GM18519 (cell line): ENCODE measurements at regions not wholly inside any gene's neighbourhood (a gene's known extent, or its start where the extent isn't known, plus 50 kb on each side); places are given as distances from the start of the nearest gene placed in this dataset.

Experiments
- ATAC-seq: cut with Tn5 transposase; IDR thresholded peaks from one replicate; pipeline ENCODE4 v1.9.1; 2021; ENCODE audit warnings: mild to moderate bottlenecking, moderate library complexity; ENCODE audit not compliant: unreplicated experiment, low FRiP score

DNA sequence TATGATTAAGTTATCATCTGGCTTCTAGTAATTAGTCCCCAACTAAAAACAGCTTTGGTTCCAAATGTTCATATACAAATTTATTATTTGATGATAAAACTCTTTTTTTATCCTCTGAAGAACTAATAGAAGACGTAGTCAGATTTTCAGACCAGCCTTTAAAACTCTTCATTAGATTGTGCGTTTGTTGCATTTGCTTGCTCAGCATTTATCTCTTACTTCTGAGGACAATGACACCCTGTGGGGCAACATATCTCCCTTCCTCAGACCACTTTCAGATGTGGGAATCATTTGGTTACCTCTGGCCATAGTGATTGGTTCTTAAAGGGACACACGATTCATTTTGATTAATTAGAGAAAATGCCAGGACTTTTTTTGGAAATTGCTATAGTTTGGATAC is 481.8 kb downstream of the HAO1 start:
- ATAC-seq: no peak

DNA sequence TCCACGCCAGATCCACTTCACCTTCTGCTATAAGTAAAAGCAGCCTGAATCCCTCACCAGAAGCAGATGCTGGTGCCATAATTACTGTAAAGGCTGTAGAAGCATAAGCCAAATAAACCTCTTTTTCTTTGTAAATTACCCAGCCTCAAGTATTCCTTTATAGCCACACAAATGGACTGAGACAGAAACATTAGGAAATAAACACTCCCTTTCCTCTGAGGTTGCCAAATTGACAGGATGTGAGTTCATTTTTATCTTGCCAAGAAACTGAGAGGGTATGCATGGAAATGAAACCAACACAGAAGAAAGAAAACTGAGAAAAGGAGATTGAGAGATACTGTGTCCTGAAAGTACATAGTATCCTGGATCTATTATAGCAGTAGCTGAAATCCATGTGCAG is 481.2 kb downstream of the HAO1 start:
- ATAC-seq: no peak

DNA sequence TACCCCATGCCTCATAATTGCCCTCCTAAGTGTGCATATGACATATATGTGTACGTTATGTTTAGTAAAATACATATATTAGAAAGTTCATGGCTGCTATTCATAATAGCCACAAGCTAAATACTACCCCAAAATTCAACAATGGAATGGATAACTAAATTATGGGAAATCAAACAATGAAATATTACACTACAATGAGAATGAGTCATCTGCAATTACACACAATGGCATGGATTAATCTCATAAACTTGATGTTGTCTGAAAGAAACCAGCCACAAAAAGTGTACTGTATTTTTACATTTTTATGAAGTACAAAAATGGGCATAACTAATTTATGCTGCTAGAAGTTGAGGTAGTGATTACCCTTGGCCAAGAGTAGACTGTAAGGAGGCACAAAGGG is 477.0 kb downstream of the HAO1 start:
- ATAC-seq: no peak

DNA sequence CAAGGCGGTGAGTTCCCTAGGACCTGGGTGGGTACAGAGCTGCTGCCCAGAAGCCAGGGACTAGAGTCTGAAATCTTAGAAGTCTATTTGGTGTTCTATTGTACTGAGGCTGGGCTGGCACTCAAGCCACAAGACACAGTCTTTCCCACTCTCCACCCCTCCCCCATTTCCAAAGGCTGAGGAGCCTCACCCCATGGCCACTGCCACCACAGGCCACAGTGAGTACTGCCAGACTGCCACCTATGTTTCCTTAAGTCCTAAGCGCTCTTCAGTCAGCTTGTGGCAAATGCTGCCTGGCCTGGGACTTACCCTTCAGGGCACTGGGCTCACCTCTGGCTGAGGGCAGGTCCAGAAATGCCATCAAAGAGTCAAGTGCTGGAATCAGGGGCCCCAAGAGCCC is 469.3 kb downstream of the HAO1 start:
- no peak for ATAC-seq

DNA sequence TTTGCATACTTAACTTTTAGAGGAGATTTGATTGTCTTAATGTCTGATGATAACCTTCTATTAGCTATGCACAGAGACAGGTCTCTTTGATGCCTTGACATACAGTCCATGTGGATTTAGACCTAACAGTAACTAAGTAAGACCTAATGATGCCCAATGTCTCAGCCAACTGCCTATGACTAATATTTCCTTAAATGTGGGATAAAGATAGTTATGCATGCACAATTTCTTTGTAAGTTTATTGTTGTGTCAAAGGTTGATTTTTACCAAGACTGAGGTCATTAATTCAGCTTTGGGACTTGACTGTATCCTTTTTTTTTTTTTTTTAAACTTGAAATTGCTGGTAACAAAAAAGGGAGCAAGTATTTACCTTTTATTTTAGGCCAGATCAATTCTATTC is 450.0 kb downstream of the HAO1 start:
- ATAC-seq: no peak

DNA sequence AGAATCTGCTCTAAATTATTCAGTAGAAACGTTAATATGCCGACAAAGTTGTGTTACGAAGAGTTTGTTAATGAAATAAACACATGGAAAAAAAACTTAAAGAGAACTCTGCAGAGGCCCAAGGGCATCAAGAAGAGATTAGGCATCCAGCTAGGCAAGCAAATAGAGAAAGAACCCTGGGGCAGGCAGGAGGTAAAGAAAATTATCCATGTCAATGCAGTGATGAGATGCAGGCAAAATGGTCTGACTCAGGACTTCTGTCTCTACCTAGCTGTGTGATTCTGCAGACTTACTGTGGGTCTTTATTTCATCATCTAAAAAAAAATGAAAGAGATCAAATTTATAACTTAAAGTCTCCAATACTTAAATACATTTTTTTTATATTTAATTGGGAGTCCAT is 448.0 kb downstream of the HAO1 start:
- no peak for ATAC-seq

DNA sequence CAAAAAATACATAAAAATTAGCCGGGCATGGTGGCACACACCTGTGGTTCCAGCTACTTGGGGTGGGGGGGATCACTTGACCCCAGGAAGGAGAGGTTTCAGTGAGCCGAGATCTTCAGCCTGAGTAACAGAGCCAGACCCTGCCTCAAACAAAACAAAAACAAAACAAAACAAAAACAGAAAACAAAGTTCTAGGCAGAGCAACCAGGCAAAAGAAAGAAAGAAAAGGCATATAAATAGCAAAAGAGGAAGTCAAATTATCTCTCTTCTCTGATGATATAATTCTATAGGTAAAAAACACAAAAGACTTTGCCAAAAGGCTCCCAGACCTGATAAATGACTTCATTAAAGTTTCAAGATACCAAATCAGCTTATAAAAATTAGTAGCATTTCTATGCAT is 446.9 kb downstream of the HAO1 start:
- ATAC-seq: no peak

DNA sequence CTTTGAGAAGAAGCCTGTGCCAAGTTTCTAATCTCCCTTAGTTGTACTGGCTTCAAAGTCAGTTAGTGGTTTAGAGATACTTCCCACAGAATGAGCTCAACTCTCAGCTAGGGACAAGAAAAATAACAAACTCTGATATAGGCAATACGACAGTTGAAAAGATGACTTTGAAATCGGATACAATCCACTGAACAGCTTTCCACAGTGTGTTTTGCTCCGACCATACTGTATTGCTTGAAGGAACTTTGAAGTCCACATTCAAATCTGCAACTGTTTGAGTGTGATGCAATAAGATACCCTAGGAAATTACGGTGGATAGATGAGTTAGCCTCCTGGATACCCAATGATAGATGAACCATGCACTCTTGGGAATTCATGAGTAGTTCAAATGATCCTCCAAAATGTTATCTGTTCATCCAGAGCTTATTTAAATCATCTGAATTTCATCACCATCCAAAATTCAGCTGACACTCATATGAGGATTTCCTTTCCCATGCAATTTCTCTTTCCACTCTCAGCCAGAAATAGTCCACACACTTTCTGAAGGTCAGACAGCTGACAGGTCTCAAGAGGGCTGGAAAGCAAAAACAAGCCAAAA is 443.8 kb downstream of the HAO1 start:
- no peak for ATAC-seq

DNA sequence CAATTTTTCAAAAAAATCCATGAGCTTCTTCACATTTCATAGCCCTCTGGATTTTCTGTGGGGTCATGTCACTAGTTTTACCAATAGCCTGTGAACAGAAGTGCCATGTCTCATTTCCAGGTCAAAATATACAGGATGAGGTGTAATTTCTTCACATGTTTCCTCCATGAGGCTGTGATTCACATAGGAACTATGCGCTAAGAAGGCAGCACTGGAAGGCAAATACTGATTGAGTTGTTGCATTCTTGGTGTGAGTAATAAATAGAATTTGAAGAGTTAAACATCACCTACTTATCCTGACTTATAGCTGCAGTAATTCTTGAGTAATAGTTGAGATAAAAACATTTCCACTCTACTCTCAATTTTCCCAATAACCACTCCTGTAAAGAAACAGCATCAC is 442.3 kb downstream of the HAO1 start:
- no peak for ATAC-seq

DNA sequence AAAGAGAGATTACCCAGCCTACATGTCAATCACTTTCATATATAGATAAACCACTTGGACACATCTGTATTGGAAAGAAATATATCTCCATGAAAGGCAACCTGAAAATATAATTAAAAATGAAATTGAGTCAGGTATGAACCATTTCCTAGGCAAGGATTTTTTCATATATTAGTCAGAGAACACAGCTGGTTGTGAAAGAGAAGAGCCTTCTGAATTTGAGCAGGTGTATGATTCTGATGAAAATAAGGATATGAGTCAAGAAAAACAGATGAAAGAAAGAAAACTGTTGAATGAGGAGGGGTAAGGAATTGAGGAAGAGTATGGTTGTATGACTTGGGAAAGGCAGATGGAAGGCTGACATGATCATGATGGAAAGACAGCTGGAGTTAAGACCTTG is 441.1 kb downstream of the HAO1 start:
- no peak for ATAC-seq

DNA sequence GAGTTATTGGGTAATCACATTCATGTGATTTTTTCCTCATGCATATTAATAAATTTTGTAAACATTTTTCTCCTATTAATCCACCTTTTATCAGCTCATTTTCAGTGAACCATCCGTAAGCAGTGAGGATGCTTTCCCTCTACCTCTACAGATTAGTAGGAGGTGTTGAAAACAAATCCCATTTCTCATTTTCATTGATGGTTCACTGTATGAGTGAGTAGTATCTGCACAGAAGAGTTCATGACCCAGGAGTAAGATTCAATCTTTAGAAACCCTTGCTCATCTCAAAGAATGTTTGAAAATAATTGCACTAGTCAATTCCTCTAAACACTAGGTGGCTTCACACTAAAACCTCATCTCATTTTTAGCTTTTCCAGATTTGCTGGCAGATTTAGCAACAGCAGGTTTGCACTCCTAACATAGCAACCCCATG is 440.0 kb downstream of the HAO1 start:
- ATAC-seq: no peak

DNA sequence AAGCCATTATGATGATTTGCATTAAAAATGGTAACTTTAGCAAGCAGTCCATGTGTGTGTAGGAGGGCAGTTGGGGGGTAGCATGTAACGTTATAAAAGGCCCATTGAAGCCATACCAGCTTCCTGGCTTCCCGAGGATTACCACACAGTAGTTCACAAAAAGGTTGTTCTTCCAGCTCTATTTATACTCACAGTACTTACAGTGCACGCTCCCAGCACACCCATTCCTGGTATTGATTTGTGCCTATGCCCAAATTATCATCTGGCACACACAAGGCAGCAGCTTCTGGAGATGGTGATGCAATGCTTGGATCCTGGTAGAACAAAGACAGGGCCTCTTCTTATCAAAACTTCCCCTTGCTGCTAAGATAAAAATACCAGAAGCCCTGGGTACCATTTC is 436.8 kb downstream of the HAO1 start:
- no peak for ATAC-seq

DNA sequence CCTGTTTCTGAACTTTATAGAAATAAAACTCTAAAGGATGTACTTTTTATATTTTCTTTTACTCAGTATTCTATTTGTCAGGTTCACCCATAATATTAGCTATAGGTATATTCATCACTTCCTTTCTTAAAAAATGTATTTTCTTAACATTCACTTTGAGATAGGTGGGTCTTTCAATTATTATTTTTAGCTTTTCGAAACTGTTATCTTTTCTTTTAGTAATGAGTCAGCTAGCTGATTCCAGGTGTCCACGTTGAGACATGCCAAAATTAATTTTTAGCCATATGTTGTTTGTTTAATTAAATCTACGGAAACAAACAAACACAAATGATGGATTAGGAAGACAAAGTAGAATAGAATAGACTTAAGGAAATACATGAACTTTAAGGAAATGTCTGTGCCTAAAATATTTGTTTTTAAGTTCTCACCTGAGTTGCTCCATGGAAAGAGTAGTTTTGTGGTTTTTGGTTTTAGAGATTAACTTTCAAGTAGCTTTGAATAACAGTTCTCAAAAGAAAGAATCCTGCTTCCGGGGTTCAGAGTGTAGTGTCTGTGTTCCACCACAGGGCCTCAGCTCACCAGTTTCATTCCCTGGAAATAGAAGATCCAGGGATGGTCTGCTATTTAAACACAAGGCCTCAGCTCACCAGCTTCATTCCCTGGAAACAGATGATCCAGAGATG is 435.0 kb downstream of the HAO1 start:
- ATAC-seq: no peak

DNA sequence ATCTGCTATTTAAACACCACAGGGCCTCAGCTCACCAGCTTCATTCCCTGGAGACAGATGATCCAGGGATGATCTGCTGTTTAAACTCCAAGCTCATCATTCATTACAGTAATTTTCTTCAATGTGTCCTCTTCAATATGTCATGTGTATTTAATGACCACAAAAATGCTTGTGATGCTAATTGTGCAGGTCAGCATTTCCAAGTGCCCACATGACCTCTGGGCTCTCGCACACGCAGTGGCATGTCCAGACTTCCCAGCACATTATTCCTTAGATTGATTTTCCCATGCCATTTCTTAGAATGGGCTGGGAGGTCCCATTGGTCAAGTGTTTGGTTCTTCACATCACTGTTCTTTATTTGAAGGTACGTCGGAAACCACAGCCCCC is 434.4 kb downstream of the HAO1 start:
- ATAC-seq: no peak

DNA sequence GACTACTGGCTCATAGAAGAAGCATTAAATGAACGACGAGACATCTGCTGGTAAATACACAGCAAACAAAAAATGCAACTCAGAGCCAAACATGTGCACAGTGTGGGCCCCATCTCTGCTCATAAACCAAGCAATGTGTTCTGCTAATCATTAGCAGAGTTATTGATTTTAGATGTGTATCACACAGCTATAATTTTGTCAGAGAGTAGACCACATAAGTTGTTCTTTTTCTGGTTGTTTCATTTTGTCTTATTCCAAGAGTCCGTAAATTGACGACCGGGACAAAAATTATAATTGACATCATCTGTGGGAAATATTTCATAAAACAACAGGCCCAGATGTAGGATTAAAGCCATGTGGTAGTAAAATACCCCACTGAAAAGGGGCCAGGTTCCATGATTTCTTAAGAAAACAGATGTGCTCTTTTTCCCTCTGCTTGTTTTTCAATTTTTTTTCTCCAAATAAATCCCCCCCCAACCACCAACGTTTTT is 423.6 kb downstream of the HAO1 start:
- ATAC-seq: no peak

DNA sequence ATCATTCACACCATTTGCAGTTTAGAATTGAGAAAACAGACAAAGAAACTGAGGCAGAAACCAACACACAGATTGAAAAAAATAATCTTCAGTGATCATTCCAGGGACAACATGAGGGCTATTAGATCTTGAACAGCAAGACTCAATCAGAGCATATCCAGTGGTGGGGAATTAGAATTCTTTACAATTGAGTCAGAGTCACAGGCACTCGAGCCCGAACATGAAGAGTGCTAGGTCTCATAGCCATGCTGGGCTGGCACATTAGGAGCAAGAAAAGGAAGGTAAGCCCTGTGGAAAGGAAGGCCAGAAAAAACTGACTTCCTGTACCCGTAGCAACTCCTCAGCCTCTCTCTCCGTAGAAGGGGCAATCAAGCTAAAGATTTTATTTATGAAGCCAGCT is 419.9 kb downstream of the HAO1 start:
- no peak for ATAC-seq

DNA sequence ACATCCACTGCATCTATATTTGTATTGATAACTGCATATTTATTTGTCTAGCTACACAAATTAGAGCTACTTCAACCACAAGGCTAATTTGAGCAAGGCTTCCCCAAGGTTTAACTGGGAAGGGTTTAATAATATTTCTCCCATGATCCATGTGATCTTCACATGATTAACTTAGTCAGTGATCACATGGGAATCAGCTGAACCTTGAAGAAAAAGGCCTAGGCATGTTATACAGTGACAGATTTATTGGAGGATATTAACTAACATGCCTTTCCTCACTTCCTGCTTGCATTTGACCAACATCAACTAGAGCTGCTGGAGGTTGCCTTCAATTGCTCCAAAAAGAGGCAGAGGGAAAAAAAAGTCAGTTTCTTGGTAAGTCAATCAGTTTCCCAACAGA is 417.0 kb downstream of the HAO1 start:
- no peak for ATAC-seq

DNA sequence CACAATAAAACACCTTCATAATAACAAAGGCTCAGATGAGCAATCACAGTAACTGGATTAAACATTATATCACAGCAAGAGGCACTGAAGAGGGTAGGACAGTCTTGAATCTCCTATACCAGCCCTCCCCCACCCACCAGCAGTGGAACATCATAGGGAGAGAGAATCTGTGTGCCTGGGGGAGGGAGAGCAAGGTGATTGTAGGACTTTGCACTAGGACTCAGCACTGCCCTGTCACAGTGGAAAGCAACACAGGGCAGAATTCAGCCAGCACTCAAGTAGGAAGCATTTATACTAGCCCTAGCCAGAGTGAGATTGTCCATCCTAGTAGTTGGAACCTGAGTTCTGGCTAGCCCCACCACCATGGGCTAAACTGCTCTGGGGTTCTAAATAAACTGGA is 400.2 kb downstream of the HAO1 start:
- no peak for ATAC-seq

DNA sequence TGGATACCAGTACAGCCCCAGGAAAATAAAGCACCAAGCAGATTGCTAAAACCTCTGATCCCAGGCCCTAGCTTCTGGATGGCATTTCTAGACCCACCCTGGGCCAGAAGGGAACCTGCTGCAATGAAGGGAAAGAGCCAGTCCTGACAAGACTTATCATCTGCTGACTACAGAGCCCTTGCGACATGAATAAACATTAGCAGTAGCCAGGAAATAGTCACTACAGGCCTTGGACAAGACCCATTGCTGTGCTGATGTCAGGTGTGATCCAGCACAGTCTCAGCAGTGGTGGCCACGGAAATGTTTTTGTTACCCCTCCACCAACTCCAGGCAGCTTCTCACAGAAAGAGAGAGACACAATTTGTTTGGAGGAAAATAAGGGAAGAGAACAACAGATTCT is 399.3 kb downstream of the HAO1 start:
- no peak for ATAC-seq

DNA sequence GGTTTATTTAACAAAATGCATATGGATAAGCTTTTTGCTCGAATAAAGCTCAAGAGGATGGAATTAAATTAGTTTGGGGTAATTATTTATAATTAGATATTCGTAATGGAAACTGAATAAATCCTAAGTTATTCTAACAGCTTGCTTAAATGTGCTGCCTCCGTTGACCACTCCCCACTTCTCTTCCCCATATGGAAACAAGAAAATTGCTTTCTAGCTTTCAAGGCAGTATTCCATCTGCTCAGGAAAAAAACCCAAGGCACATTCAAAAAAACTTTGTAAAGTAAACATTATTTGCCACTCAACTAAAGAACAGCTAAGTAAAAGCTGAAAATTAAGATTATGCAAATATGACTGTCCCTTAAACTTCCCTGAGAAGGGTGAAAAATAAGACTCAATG is 369.2 kb downstream of the HAO1 start:
- no peak for ATAC-seq

DNA sequence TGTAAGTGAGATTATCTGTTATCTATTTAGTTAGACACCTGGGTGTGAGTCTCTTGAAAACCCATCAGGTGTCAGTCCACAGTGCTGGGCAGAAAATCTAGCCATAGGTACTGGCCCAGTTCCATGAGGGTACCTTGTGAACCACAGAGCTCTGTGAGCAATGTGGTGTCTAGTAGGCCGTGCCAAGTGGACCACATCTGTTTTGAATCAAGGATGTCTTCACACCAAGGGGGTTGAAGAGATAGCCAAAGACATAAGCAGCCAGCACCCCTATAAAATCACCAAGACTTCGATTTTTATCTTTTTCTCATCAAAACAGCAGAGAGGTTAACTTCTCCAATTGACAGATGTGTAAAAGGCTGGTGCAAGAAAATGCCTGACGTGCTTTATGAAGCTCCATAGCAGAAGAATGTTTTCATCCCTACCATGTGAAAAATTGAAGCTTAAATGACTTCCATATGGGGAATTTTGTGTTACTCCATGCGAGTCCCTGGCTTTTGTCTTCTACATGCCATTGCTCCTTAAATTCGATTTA is 368.7 kb downstream of the HAO1 start:
- no peak for ATAC-seq

DNA sequence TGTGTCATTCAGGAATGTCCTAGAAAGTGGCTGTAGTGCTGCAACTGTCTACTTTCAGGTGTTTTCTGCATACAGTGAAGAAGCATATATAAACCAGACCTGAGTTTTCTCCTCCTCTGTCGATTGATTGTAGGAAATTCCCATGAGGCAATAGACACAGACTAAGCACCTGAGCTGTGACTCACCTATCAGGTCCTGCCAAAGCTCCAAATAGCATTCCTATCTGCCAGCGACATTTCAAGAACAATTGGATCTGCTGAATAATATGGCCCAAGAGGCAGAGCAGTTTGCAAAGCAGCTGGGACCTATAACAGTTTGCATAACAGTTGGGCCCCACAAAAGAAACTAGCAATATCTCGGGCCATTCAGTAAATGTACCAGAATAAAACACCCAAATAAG is 360.4 kb downstream of the HAO1 start:
- no peak for ATAC-seq
